ENCODE measurements at regions not wholly inside any gene's neighbourhood (a gene's known extent, or its start where the extent isn't known, plus 50 kb on each side); places are given as distances from the start of the nearest gene placed in this dataset.

- H3K27ac ChIP-seq (ENCODE audit: low read depth, low read length, severe bottlenecking), result peak overlapping the region; percentile 82
- peaks cover 56% of the 10 kb centered on the region for H3K4me1 ChIP-seq (ENCODE audit: control insufficient read depth, insufficient read depth, low read length, poor library complexity, severe bottlenecking)
- no peak overlapping the region for H3K4me3 ChIP-seq (ENCODE audit: extremely low read depth, insufficient read depth, low read length, poor library complexity, severe bottlenecking)
- H3K36me3 ChIP-seq (ENCODE audit: control insufficient read depth, insufficient read depth, low read length), result no peaks in the 10 kb centered on the region
- 0 to 39% methylated on average over 1 to 2 of the region's 2 CpGs for WGBS, 2 experiments (ENCODE audit: insufficient coverage in 2 of 2)
- no peaks in the 10 kb centered on the region for H3K9me3 ChIP-seq (ENCODE audit: control insufficient read depth, low read length)
Measured at GRCh38 chr4:30837131-30837539, 117.0 kb downstream of the PCDH7 start.

- 92% methylated on average over 2 of the region's 2 CpGs; no CpG with 5 or more reads in 1 of the 2 experiments for WGBS, 2 experiments (ENCODE audit: insufficient coverage in 2 of 2)
- Histone ChIP-seq H3K4me3 (ENCODE audit: extremely low read depth, insufficient read depth, low read length, poor library complexity, severe bottlenecking) (no peak overlapping the region), H3K4me1 (ENCODE audit: control insufficient read depth, insufficient read depth, low read length, poor library complexity, severe bottlenecking) (peaks cover 49% of the 10 kb centered on the region), H3K36me3 (ENCODE audit: control insufficient read depth, insufficient read depth, low read length) (no peaks in the 10 kb centered on the region), H3K9me3 (ENCODE audit: control insufficient read depth, low read length) (no peaks in the 10 kb centered on the region), H3K27ac (ENCODE audit: low read depth, low read length, severe bottlenecking) (peak overlapping the region; percentile 88)
Measured at GRCh38 chr4:30837861-30838260, 117.7 kb downstream of the PCDH7 start.

- no peaks in the 10 kb centered on the region for H3K9me3 ChIP-seq (ENCODE audit: control insufficient read depth, low read length)
- peaks cover 46% of the 10 kb centered on the region for H3K4me1 ChIP-seq (ENCODE audit: control insufficient read depth, insufficient read depth, low read length, poor library complexity, severe bottlenecking)
- H3K4me3 ChIP-seq (ENCODE audit: extremely low read depth, insufficient read depth, low read length, poor library complexity, severe bottlenecking), result no peak overlapping the region
- no peaks in the 10 kb centered on the region for H3K36me3 ChIP-seq (ENCODE audit: control insufficient read depth, insufficient read depth, low read length)
- H3K27ac ChIP-seq (ENCODE audit: low read depth, low read length, severe bottlenecking), result peak overlapping the region; percentile 88
- 14 to 29% methylated on average over 1 to 2 of the region's 3 CpGs for whole genome bisulfite sequencing, 2 experiments (ENCODE audit: insufficient coverage in 2 of 2)
Measured at GRCh38 chr4:30838331-30838730, 118.2 kb downstream of the PCDH7 start.

GRCh38 chr4:30839583-30840520 lies 119.7 kb downstream of the PCDH7 start:
- peaks cover 44% of the 10 kb centered on the region for H3K4me1 ChIP-seq (ENCODE audit: control insufficient read depth, insufficient read depth, low read length, poor library complexity, severe bottlenecking)
- H3K27ac ChIP-seq (ENCODE audit: low read depth, low read length, severe bottlenecking), result peak overlapping the region; percentile 48
- no peak overlapping the region for H3K4me3 ChIP-seq (ENCODE audit: extremely low read depth, insufficient read depth, low read length, poor library complexity, severe bottlenecking)
- H3K36me3 ChIP-seq (ENCODE audit: control insufficient read depth, insufficient read depth, low read length), result no peaks in the 10 kb centered on the region
- H3K9me3 ChIP-seq (ENCODE audit: control insufficient read depth, low read length), result no peaks in the 10 kb centered on the region
- no CpG with 5 or more reads among the region's 6 CpGs for WGBS, 2 experiments (ENCODE audit: insufficient coverage in 2 of 2)

- 94% methylated on average over 2 of the region's 3 CpGs; no CpG with 5 or more reads in 1 of the 2 experiments for WGBS, 2 experiments (ENCODE audit: insufficient coverage in 2 of 2)
Measured at GRCh38 chr4:30840571-30840970, 120.4 kb downstream of the PCDH7 start.

GRCh38 chr4:30842142-30842541 lies 122.0 kb downstream of the PCDH7 start:
- Histone ChIP-seq H3K4me3 (ENCODE audit: extremely low read depth, insufficient read depth, low read length, poor library complexity, severe bottlenecking) (no peak overlapping the region), H3K4me1 (ENCODE audit: control insufficient read depth, insufficient read depth, low read length, poor library complexity, severe bottlenecking) (peaks cover 33% of the 10 kb centered on the region), H3K9me3 (ENCODE audit: control insufficient read depth, low read length) (no peaks in the 10 kb centered on the region), H3K36me3 (ENCODE audit: control insufficient read depth, insufficient read depth, low read length) (no peaks in the 10 kb centered on the region), H3K27ac (ENCODE audit: low read depth, low read length, severe bottlenecking) (no peak overlapping the region)
- WGBS, 2 experiments (ENCODE audit: insufficient coverage in 2 of 2), result no CpG with 5 or more reads among the region's 1 CpG

More at GRCh38 chr4:30840571-30840970, 120.4 kb downstream of the PCDH7 start:
- Histone ChIP-seq H3K4me3 (ENCODE audit: extremely low read depth, insufficient read depth, low read length, poor library complexity, severe bottlenecking) (no peak overlapping the region), H3K27ac (ENCODE audit: low read depth, low read length, severe bottlenecking) (peak overlapping the region; percentile 41), H3K36me3 (ENCODE audit: control insufficient read depth, insufficient read depth, low read length) (no peaks in the 10 kb centered on the region), H3K9me3 (ENCODE audit: control insufficient read depth, low read length) (no peaks in the 10 kb centered on the region), H3K4me1 (ENCODE audit: control insufficient read depth, insufficient read depth, low read length, poor library complexity, severe bottlenecking) (peaks cover 39% of the 10 kb centered on the region)

GRCh38 chr4:30842689-30843088 lies 122.5 kb downstream of the PCDH7 start:
- H3K4me3 ChIP-seq (ENCODE audit: extremely low read depth, insufficient read depth, low read length, poor library complexity, severe bottlenecking), result no peak overlapping the region
- H3K4me1 ChIP-seq (ENCODE audit: control insufficient read depth, insufficient read depth, low read length, poor library complexity, severe bottlenecking), result peaks cover 36% of the 10 kb centered on the region
- no peaks in the 10 kb centered on the region for H3K9me3 ChIP-seq (ENCODE audit: control insufficient read depth, low read length)
- 79 to 85% methylated on average over 2 to 3 of the region's 6 CpGs for WGBS, 2 experiments (ENCODE audit: insufficient coverage in 2 of 2)
- no peak overlapping the region for H3K27ac ChIP-seq (ENCODE audit: low read depth, low read length, severe bottlenecking)
- no peaks in the 10 kb centered on the region for H3K36me3 ChIP-seq (ENCODE audit: control insufficient read depth, insufficient read depth, low read length)

- WGBS, 2 experiments (ENCODE audit: insufficient coverage in 2 of 2), result no CpG with 5 or more reads among the region's 3 CpGs
- Histone ChIP-seq H3K27ac (ENCODE audit: low read depth, low read length, severe bottlenecking) (no peak overlapping the region), H3K4me3 (ENCODE audit: extremely low read depth, insufficient read depth, low read length, poor library complexity, severe bottlenecking) (no peak overlapping the region)
Measured at GRCh38 chr4:30844861-30845582, 124.9 kb downstream of the PCDH7 start.

GRCh38 chr4:30847167-30847566 lies 127.0 kb downstream of the PCDH7 start:
- H3K4me3 ChIP-seq (ENCODE audit: extremely low read depth, insufficient read depth, low read length, poor library complexity, severe bottlenecking), result no peak overlapping the region
- 0% methylated on average over 1 of the region's 1 CpG for WGBS, 2 experiments (ENCODE audit: insufficient coverage in 2 of 2)
- H3K36me3 ChIP-seq (ENCODE audit: control insufficient read depth, insufficient read depth, low read length), result no peaks in the 10 kb centered on the region
- H3K9me3 ChIP-seq (ENCODE audit: control insufficient read depth, low read length), result no peaks in the 10 kb centered on the region
- H3K27ac ChIP-seq (ENCODE audit: low read depth, low read length, severe bottlenecking), result peak overlapping the region; percentile 31
- peaks cover 11% of the 10 kb centered on the region for H3K4me1 ChIP-seq (ENCODE audit: control insufficient read depth, insufficient read depth, low read length, poor library complexity, severe bottlenecking)

More at GRCh38 chr4:30844861-30845582, 124.9 kb downstream of the PCDH7 start:
- Histone ChIP-seq H3K4me1 (ENCODE audit: control insufficient read depth, insufficient read depth, low read length, poor library complexity, severe bottlenecking) (peaks cover 20% of the 10 kb centered on the region), H3K9me3 (ENCODE audit: control insufficient read depth, low read length) (no peaks in the 10 kb centered on the region), H3K36me3 (ENCODE audit: control insufficient read depth, insufficient read depth, low read length) (no peaks in the 10 kb centered on the region)

- no peaks in the 10 kb centered on the region for H3K9me3 ChIP-seq (ENCODE audit: control insufficient read depth, low read length)
- WGBS, 2 experiments (ENCODE audit: insufficient coverage in 2 of 2), result no CpG with 5 or more reads among the region's 1 CpG
- no peaks in the 10 kb centered on the region for H3K36me3 ChIP-seq (ENCODE audit: control insufficient read depth, insufficient read depth, low read length)
- no peak overlapping the region for H3K4me3 ChIP-seq (ENCODE audit: extremely low read depth, insufficient read depth, low read length, poor library complexity, severe bottlenecking)
- H3K4me1 ChIP-seq (ENCODE audit: control insufficient read depth, insufficient read depth, low read length, poor library complexity, severe bottlenecking), result peaks cover 11% of the 10 kb centered on the region
- H3K27ac ChIP-seq (ENCODE audit: low read depth, low read length, severe bottlenecking), result no peak overlapping the region
Measured at GRCh38 chr4:30847958-30848357, 127.8 kb downstream of the PCDH7 start.

All from mesodermal cell (in vitro differentiated cells).